Liver (tissue), 3 donors: ENCODE measurements at regions not wholly inside any gene's neighbourhood (a gene's known extent, or its start where the extent isn't known, plus 50 kb on each side); places are given as distances from the start of the nearest gene placed in this dataset.

ENCODE experiments used
- EGR1 ChIP-seq, 2 donors: IDR thresholded peaks; 2 replicates each; pipeline ENCODE4 v1.6.1; 2016 to 2018; ENCODE audit warnings: antibody characterized with exemption in 2 of 2, low read depth in 2 of 2
- FOXA1 ChIP-seq: IDR thresholded peaks from 2 replicates; pipeline ENCODE4 v1.6.1; 2016; ENCODE audit warnings: antibody characterized with exemption
- GABPA ChIP-seq, 2 donors: IDR thresholded peaks in 1 of 2; conservative IDR thresholded peaks in 1 of 2; 2 replicates each; pipeline ENCODE4 v1.6.1; 2016; ENCODE audit warnings: antibody characterized with exemption in 2 of 2, mild to moderate bottlenecking in 1 of 2, moderate library complexity in 1 of 2
- HNF4G ChIP-seq: IDR thresholded peaks from 2 replicates; pipeline ENCODE4 v1.6.1; 2016; ENCODE audit warnings: antibody characterized with exemption
- JUND ChIP-seq, 2 donors: IDR thresholded peaks; 2 replicates each; pipeline ENCODE4 v1.6.1; 2016; ENCODE audit warnings: antibody characterized with exemption in 2 of 2
- NR2F2 ChIP-seq: IDR thresholded peaks from 2 replicates; pipeline ENCODE4 v1.6.1; 2016; ENCODE audit warnings: antibody characterized with exemption
- RAD21 ChIP-seq, 2 donors: IDR thresholded peaks; 2 replicates each; pipeline ENCODE4 v1.6.1; 2016; ENCODE audit warnings: antibody characterized with exemption in 2 of 2, mild to moderate bottlenecking in 2 of 2
- RXRA ChIP-seq, 2 donors: IDR thresholded peaks; 2 replicates each; pipeline ENCODE4 v1.6.1; 2017 to 2018; ENCODE audit warnings: antibody characterized with exemption in 2 of 2, mild to moderate bottlenecking in 1 of 2
- TAF1 ChIP-seq: conservative IDR thresholded peaks from 2 replicates; pipeline ENCODE4 v1.6.1; 2016; ENCODE audit warnings: antibody characterized with exemption, mild to moderate bottlenecking
- TF ChIP-seq, protein P1 (sequence below): fragments of 150-350 bp; IDR thresholded peaks from 2 replicates; pipeline ENCODE4 v1.5.1; 2017; ENCODE audit warnings: improper control_type of control experiment, low read depth, low read length; ENCODE audit not compliant: missing input control
- TF ChIP-seq, protein P2 (sequence below): IDR thresholded peaks from 2 replicates; pipeline ENCODE4 v1.6.1; 2016; ENCODE audit warnings: antibody characterized with exemption, mild to moderate bottlenecking
- TF ChIP-seq, protein P3 (sequence below): IDR thresholded peaks from 2 replicates; pipeline ENCODE4 v1.6.1; 2016; ENCODE audit warnings: antibody characterized with exemption
- TF ChIP-seq, protein P4 (sequence below): IDR thresholded peaks from 2 replicates; pipeline ENCODE4 v1.6.1; 2016; ENCODE audit warnings: antibody characterized with exemption
- donor health status: healthy.
- donor health status: healthy.

DNA sequence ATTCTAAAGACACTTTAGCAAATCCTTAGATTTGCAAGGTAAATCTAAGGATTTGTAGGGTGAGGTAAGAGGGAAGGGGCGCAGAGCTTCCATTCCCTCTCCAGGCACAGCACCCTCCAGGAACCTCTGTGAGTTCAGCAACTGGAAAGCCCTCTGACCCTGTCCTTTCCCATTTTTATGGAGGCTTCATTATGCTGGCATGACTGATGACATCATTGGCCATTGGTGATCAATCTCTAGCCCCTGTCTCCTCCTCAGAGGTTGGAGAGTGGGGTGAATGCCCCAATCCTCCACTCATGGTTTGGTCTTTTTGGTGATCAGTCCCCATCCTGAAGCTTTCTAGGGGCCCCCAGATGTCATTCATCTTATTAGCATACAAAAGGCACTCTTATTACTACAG lies 187.8 kb downstream of the TSN start:
- TF ChIP-seq, protein P1, sequence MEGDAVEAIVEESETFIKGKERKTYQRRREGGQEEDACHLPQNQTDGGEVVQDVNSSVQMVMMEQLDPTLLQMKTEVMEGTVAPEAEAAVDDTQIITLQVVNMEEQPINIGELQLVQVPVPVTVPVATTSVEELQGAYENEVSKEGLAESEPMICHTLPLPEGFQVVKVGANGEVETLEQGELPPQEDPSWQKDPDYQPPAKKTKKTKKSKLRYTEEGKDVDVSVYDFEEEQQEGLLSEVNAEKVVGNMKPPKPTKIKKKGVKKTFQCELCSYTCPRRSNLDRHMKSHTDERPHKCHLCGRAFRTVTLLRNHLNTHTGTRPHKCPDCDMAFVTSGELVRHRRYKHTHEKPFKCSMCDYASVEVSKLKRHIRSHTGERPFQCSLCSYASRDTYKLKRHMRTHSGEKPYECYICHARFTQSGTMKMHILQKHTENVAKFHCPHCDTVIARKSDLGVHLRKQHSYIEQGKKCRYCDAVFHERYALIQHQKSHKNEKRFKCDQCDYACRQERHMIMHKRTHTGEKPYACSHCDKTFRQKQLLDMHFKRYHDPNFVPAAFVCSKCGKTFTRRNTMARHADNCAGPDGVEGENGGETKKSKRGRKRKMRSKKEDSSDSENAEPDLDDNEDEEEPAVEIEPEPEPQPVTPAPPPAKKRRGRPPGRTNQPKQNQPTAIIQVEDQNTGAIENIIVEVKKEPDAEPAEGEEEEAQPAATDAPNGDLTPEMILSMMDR = no peak
- TF ChIP-seq TAF1 (no peak), RXRA (IDR thresholded peaks at IDR 0.05) (no peak), EGR1 (IDR thresholded peaks at IDR 0.05; ENCODE audit: low read depth in 2 of 2) (no peak), FOXA1 (no peak), NR2F2 (no peak), GABPA (IDR thresholded peaks at IDR 0.05 in 1 of 2, conservative IDR thresholded peaks at IDR 0.05 in 1 of 2) (no peak), RAD21 (IDR thresholded peaks at IDR 0.05) (no peak), JUND (IDR thresholded peaks at IDR 0.05) (no peak), HNF4G (no peak)
- TF ChIP-seq, protein P2, sequence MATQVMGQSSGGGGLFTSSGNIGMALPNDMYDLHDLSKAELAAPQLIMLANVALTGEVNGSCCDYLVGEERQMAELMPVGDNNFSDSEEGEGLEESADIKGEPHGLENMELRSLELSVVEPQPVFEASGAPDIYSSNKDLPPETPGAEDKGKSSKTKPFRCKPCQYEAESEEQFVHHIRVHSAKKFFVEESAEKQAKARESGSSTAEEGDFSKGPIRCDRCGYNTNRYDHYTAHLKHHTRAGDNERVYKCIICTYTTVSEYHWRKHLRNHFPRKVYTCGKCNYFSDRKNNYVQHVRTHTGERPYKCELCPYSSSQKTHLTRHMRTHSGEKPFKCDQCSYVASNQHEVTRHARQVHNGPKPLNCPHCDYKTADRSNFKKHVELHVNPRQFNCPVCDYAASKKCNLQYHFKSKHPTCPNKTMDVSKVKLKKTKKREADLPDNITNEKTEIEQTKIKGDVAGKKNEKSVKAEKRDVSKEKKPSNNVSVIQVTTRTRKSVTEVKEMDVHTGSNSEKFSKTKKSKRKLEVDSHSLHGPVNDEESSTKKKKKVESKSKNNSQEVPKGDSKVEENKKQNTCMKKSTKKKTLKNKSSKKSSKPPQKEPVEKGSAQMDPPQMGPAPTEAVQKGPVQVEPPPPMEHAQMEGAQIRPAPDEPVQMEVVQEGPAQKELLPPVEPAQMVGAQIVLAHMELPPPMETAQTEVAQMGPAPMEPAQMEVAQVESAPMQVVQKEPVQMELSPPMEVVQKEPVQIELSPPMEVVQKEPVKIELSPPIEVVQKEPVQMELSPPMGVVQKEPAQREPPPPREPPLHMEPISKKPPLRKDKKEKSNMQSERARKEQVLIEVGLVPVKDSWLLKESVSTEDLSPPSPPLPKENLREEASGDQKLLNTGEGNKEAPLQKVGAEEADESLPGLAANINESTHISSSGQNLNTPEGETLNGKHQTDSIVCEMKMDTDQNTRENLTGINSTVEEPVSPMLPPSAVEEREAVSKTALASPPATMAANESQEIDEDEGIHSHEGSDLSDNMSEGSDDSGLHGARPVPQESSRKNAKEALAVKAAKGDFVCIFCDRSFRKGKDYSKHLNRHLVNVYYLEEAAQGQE = no peak
- TF ChIP-seq, protein P3, sequence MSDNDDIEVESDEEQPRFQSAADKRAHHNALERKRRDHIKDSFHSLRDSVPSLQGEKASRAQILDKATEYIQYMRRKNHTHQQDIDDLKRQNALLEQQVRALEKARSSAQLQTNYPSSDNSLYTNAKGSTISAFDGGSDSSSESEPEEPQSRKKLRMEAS = no peak
- TF ChIP-seq, protein P4, sequence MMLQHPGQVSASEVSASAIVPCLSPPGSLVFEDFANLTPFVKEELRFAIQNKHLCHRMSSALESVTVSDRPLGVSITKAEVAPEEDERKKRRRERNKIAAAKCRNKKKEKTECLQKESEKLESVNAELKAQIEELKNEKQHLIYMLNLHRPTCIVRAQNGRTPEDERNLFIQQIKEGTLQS = no peak
